Endodermal cell (in vitro differentiated cells): ENCODE measurements at regions not wholly inside any gene's neighbourhood (a gene's known extent, or its start where the extent isn't known, plus 50 kb on each side); places are given as distances from the start of the nearest gene placed in this dataset.

Experiments used
- DNase-seq: peaks from one replicate; pipeline ENCODE4 v3.0.0-alpha.2; 2017
- H3K27ac ChIP-seq: 2 replicates; pipeline ENCODE4 v1.5.1; 2013; ENCODE audit warnings: mild to moderate bottlenecking, low read depth, low read length, moderate library complexity
- H3K27me3 ChIP-seq: 2 replicates; pipeline ENCODE4 v1.6.1; 2013; ENCODE audit warnings: mild to moderate bottlenecking, low read length, moderate library complexity; ENCODE audit not compliant: insufficient read depth, control insufficient read depth, poor library complexity, severe bottlenecking
- H3K36me3 ChIP-seq: 2 replicates; pipeline ENCODE4 v1.7.0; 2013; ENCODE audit warnings: mild to moderate bottlenecking, low read length, moderate library complexity; ENCODE audit not compliant: control insufficient read depth, insufficient read depth
- H3K4me1 ChIP-seq: one replicate; pipeline ENCODE4 v1.7.0; 2013; ENCODE audit warnings: low read length; ENCODE audit not compliant: control insufficient read depth, insufficient read depth
- H3K4me3 ChIP-seq: 2 replicates; pipeline ENCODE4 v1.5.1; 2013; ENCODE audit warnings: mild to moderate bottlenecking, low read length, moderate library complexity
- H3K9ac ChIP-seq: 2 replicates; pipeline ENCODE4 v1.6.1; 2013; ENCODE audit warnings: mild to moderate bottlenecking, low read length, moderate library complexity; ENCODE audit not compliant: poor library complexity, severe bottlenecking; ENCODE audit errors: extremely low read depth
- H3K9me3 ChIP-seq: 2 replicates; pipeline ENCODE4 v1.6.1; 2013; ENCODE audit warnings: mild to moderate bottlenecking, low read length, moderate library complexity; ENCODE audit not compliant: control insufficient read depth
- H3K27ac Mint-ChIP-seq: 2 replicates; pipeline ENCODE4 v1.8.0; 2020; ENCODE audit warnings: mixed read lengths
- H3K27me3 Mint-ChIP-seq: 2 replicates; pipeline ENCODE4 v1.8.0; 2021; ENCODE audit warnings: mild to moderate bottlenecking, mixed read lengths; ENCODE audit not compliant: insufficient read depth
- H3K36me3 Mint-ChIP-seq: 2 replicates; pipeline ENCODE4 v1.8.0; 2020; ENCODE audit warnings: low read depth, mixed read lengths
- H3K4me1 Mint-ChIP-seq: 2 replicates; pipeline ENCODE4 v1.8.0; 2020; ENCODE audit warnings: mixed read lengths
- H3K4me3 Mint-ChIP-seq: 2 replicates; pipeline ENCODE4 v1.8.0; 2020; ENCODE audit warnings: mild to moderate bottlenecking, moderate library complexity, mixed read lengths
- H3K9me3 Mint-ChIP-seq: 2 replicates; pipeline ENCODE4 v1.8.0; 2020; ENCODE audit warnings: mild to moderate bottlenecking, mixed read lengths
- CTCF ChIP-seq: fragments of 200-600 bp; sonication (generic); conservative IDR thresholded peaks from 2 replicates; pipeline ENCODE4 v1.5.0; 2021; ENCODE audit warnings: antibody characterized with exemption, mild to moderate bottlenecking
- WGBS, 2 experiments: methylation state at CpG; one replicate each; pipeline versions ENCODE4 v1.1.5 to v1.1.7; 2013; ENCODE audit warnings: missing lambda C conversion rate in 2 of 2, mixed read lengths in 1 of 2; ENCODE audit not compliant: insufficient coverage in 1 of 2, insufficient read length in 1 of 2; 5-methylcytosine and 5-hydroxymethylcytosine counted together

GRCh38 chr18:79606621-79607331, 72.8 kb upstream of the CTDP1 start:
- WGBS, 2 experiments = 91 to 93% methylated on average over 12 to 31 of the region's 31 CpGs
- Histone ChIP-seq H3K9me3 (no peaks in the 10 kb centered on the region), H3K4me3 (no peak overlapping the region), H3K27me3 (no peaks in the 10 kb centered on the region), H3K36me3 (no peaks in the 10 kb centered on the region), H3K4me1 (peaks cover 6% of the 10 kb centered on the region), H3K27ac (no peak overlapping the region), H3K9ac (no peak overlapping the region)
- no peak for DNase-seq
- Mint-ChIP-seq H3K27me3 (no peaks in the 10 kb centered on the region), H3K36me3 (no peaks in the 10 kb centered on the region), H3K27ac (no peak overlapping the region), H3K9me3 (no peaks in the 10 kb centered on the region), H3K4me3 (no peak overlapping the region), H3K4me1 (peaks cover 16% of the 10 kb centered on the region)
- no peak for TF ChIP-seq CTCF

DNA sequence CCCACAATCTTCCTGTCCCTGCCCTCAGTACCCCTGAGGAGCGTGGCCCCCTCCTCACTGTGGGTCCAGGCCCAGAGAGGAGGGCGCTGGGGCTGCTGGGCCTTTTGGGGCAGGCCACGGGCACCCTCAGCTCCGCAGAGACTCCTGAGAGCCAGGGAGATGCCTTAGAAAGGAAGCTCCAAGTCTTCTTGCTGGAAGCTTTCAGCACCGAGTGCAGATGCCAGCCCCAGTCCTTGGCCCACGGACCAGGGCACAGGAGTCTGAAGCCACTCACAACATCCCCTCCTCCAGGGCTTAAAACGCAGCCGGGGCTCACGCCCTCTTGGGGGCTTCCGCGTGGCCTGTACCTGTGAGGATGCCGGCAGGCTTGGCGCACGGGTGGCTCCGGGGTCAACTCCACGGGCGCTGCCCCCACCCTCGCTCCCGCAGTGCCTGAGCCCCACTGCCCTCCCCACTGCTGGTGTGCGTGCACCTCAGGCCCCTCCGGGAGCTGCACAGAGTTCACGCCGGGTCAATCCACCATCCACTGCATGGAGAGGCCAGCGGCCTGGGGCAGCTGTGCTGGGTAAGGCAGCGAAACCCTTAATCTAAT, 72.1 kb upstream of the CTDP1 start:
- peaks cover 2% of the 10 kb centered on the region for H3K9me3 Mint-ChIP-seq
- no peak for TF ChIP-seq CTCF
- 84 to 92% methylated on average over 9 to 25 of the region's 25 CpGs for WGBS, 2 experiments
- no peaks in the 10 kb centered on the region for H3K27me3 ChIP-seq
- no peak overlapping the region for H3K27ac Mint-ChIP-seq
- H3K36me3 ChIP-seq = no peaks in the 10 kb centered on the region
- H3K4me1 ChIP-seq = peaks cover 6% of the 10 kb centered on the region
- no peaks in the 10 kb centered on the region for H3K27me3 Mint-ChIP-seq
- no peaks in the 10 kb centered on the region for H3K36me3 Mint-ChIP-seq
- no peak overlapping the region for H3K27ac ChIP-seq
- H3K4me3 Mint-ChIP-seq = no peak overlapping the region
- H3K9me3 ChIP-seq = no peaks in the 10 kb centered on the region
- DNase-seq = no peak
- H3K9ac ChIP-seq = no peak overlapping the region
- peaks cover 14% of the 10 kb centered on the region for H3K4me1 Mint-ChIP-seq
- H3K4me3 ChIP-seq = no peak overlapping the region

GRCh38 chr18:79608069-79608468, 71.5 kb upstream of the CTDP1 start:
- H3K4me3 Mint-ChIP-seq = no peak overlapping the region
- no peaks in the 10 kb centered on the region for H3K27me3 ChIP-seq
- H3K9me3 ChIP-seq = no peaks in the 10 kb centered on the region
- H3K27ac Mint-ChIP-seq = no peak overlapping the region
- H3K36me3 ChIP-seq = no peaks in the 10 kb centered on the region
- H3K9me3 Mint-ChIP-seq = peaks cover 2% of the 10 kb centered on the region
- H3K27me3 Mint-ChIP-seq = no peaks in the 10 kb centered on the region
- no peak overlapping the region for H3K27ac ChIP-seq
- no peak overlapping the region for H3K4me3 ChIP-seq
- no peak for TF ChIP-seq CTCF
- peaks cover 6% of the 10 kb centered on the region for H3K4me1 ChIP-seq
- no peak overlapping the region for H3K9ac ChIP-seq
- H3K36me3 Mint-ChIP-seq = no peaks in the 10 kb centered on the region
- H3K4me1 Mint-ChIP-seq = peaks cover 11% of the 10 kb centered on the region
- no peak for DNase-seq
- WGBS, 2 experiments = 94 to 96% methylated on average over 5 to 9 of the region's 9 CpGs
